GM21381 (cell line): ENCODE measurements at regions not wholly inside any gene's neighbourhood (a gene's known extent, or its start where the extent isn't known, plus 50 kb on each side); places are given as distances from the start of the nearest gene placed in this dataset.
"Not testable (repeated sequence)": the region's sequence is repeated elsewhere in the genome, so short reads cannot be mapped to it uniquely, and the experiment has no call there.

Experiments
- ATAC-seq: cut with Tn5 transposase; IDR thresholded peaks from one replicate; pipeline ENCODE4 v1.9.1; 2021; ENCODE audit warnings: mild to moderate bottlenecking, moderate library complexity; ENCODE audit not compliant: unreplicated experiment

DNA sequence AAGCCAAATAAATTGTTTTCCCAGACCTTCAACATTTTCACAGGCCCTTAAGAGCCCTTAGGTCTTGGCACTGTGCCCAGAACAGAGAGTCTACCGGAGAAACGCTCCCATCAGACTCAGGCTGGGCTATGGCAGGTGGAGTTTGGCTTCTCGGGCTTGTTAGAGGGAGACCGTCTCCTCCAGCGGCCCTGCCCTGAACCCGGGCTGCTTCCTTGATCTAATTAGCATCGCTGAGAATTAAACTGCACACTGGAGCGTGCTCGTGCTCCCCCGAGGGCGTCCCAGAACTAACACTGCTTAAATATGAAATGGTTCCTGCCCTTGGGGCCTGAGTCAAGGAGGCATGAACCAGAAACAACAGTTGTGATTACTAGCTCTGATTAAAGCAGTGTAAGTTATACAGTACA, 634.4 kb downstream of the MATN1 start:
- ATAC-seq, result no peak

DNA sequence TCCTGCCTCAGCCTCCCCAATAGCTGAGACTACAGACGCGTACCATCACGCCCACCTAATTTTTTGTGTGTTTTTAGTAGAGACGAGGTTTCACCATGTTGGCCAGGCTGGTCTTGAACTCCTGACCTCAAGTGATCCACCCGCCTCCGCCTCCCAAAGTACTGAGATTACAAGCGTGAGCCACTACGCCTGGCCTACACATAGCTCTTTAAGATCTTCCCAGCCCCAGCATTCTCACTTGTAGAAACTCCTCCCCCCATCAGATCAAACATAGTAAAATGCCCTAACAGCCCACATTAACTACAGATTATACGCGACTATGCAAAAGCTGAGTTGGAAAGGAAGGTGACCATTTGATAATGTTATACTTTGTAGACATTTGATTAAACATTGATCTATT, 634.8 kb downstream of the MATN1 start:
- ATAC-seq, result no peak

DNA sequence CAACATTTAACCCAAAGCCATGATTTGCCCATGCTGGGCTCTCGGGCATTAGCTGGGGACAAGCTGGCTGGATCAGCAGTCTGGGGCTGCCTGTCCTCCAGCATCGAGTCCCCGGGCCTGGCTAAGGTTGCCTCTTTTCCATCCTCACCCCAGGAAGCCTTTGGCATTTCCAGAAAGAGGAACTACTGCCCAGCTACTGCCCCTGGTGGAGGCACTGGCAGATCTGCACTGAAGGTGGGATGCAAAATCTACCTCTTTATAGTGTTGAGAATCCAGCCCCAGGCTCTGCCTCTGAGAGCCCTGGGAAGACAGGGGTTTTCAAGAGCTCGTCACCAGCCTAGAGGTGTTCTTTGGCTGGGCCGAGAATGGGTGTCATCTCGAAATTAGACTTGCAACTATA, 635.9 kb downstream of the MATN1 start:
- no peak for ATAC-seq

DNA sequence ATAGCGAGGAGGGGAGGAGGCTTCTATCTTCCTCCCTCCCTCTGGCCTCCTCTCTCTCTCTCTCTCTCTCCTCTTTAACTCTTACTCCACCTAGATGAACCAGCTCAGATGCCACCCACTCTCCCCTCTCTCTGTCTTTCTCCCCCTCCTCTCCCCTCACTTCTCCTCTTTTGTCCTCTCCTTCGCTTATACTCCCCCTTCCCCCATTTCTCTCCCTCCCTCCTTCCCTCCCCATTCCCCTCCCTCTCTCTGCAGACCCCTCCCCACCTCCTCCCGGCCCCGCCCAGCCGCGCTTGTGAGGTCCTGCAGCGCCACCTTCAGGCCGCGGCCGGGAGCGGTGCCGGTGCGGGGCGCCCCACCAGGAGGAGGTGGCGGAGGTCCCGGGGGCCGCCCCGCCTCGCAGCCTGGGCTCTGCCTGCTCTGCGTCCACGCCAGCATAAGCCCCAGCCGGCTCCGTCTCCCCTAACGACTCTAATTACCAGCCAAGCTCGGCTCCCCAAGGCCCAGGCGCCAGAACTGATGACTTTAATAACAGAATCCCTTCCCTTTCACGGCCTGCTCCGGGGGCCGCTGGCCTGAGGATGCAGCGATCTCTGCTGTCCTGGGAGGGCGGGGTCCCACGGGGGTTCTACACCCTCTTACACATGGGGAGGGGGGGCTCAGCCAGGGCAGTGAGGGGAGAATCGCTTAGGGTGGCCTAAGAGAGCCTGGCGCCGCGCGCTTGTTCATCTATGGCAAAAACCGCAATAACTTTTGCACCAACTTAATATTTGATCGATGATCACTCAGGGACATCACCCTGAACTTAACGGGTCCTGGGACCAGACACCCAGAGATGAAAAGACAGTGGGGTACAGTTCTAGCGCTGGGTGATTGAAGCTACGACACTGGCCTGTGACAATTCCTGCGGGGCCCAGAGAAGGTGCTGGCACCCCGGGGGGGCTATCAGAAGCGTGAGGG, 637.3 kb downstream of the MATN1 start:
- ATAC-seq, result no peak

DNA sequence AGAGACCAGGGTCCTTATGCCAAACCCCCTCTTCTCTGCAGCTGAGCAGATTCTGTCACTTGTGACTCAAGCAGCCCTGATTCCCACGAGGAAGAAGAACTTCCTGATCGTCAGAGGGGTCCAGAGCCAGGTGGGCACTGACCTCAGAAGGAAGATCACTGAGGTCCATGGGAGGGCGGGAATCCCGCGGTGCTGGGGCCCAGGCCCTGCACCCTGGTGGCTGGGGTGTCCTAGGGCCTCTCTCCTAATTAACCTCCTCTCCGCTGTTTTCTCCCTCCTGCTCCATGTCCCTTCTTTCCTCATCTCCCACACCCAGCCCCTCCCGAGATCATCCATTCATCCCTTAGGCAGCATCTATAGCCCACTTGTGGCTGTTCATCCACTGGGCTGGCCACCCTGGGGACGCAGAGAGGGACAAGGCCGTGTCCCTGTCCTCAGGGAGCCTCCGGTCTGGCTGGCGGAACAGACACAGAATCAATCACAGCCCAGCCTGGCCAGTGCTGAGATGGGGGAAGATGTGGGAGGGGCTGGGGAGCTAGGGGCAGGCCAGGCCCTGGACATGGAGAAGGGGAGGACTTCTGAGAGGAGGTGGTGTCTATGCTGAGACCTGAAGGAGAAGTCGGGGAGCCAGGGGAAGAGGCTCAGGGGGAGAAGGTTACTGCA, 638.3 kb downstream of the MATN1 start:
- ATAC-seq, result no peak

DNA sequence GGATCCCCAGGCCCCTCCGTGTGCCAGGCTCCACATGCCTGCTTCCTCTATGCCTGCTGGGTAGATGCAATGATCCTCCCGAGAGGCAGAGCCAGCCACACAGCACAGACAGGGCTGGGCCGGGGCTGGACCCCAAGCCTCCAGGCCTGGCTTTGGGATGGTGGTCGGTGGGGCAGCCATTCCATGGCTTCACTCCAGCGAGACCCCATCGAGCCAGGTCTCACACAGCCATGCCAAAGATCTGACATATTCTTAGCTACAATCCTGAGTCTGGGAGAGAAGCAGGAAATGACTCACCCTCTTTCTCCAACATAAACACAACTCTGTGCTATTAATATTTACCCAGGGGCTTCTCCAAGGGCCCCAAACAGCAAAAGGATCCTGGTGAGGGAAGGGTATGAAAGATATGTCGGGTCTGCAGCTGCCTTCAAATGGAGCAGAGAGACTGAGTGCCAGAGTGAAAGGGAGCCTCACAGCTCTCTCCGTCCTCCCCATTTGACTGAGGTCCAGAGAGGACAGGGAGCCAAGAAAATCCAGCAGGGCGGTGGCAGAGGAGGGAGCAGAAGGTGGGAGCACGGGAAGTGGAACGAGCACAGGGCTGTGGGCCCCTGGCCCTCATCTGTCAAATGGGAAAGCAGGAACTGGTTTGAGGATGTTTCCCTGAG, 639.5 kb downstream of the MATN1 start:
- ATAC-seq, result no peak

DNA sequence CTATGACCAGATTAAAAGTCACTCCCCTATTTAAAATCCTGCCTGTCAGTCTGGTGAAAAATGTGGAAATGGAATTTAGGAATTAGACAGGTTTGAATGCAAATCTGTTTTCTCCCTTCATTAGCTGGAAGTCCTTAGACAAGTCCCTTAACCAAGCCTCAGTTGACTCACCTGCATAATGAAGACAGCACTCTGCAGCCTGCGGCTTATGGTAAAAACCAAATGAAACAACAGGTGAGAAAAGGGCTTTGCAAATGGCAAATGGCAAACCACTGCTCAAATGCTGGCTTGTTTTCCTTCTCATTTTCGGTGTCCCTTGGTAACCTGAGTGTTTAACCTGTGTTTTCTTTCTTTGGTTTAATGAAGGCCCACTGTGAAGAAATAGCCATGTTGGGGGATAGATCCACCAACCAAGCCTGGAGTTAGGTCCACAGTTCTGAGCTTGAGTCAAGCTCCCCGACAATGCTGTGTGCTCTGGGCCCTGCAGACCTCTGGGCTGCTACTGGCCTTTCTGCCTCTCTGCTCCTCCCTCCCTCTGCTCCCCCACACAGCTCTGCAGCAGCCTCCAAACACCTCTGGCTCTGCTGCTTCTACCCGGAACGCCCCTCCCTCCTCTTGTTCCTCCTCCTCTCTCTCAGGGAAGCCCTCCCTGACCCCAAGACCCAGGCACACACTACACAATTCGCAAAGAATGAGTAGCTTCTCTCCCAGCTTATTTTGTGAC, 641.8 kb downstream of the MATN1 start:
- ATAC-seq, result no peak

DNA sequence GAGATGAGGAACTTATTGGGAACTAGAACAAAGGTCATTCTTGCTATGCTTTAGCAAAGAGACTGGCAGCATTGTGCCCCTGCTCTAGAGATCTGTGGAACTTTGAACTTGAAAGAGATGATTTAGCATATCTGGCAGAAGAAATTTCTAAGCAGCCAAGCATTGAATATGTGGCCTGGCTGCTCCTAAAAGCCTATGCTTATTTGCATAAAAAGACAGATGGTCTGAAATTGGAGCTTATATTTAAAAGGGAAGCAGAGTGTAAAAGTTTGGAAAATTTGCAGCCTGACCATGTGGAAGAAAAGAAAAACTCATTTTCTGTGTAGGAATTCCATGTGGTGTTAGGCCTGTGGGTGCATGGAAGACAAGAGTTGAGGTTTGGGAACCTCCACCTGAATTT, 647.5 kb downstream of the MATN1 start:
- not testable (repeated sequence) for ATAC-seq

DNA sequence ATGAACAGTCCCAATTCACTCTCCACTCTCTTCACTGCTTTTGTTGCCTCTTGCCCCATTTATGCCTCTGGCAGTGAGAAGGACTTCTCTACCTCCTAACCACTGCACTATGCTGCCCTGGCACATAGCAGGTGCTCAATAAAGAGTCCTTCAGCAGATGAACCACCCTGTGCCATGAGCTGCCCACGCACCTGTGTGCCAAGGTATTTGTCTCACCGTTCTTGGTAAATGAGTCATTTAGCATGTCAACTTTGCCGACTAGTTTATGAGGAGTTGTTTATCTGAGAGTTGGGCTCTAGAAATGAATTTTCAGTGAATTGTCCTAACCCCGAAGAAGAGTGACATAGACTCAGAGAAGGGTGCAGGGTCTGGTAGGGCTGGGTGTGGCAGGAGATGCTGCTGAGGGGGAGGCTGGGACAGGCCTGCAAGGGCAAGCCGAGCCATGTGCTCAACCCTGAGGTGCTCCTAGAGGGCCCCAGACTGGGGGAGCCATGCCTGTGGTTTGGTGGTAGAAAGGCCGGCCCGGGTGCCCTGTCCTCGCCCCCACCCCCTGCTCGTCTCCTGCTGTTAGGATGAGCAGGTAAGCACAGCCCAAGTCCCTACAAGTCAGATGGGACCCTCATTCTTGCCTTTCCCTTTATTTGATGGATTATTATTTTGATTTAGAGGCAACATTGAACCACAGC, 654.5 kb downstream of the MATN1 start:
- no peak for ATAC-seq

DNA sequence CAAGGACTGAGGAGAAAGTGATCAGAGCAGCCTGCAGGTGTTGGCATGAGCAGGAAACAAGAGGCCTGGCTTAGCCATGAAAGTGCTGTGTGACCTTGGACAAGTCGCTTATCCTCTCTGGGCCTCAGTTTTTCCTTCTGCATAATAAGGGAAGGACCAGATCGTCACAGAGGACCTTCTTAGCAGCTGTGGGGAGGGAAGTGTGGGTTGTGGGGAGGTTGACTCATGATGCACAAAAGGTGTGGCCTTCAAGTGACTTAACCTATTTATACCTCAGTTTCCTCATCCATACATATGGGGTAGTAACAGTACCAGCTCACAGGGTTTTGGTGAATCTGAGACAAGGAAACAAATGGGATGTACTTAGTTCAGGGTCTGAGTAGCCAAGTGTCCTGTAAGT, 658.8 kb downstream of the MATN1 start:
- ATAC-seq, result no peak

DNA sequence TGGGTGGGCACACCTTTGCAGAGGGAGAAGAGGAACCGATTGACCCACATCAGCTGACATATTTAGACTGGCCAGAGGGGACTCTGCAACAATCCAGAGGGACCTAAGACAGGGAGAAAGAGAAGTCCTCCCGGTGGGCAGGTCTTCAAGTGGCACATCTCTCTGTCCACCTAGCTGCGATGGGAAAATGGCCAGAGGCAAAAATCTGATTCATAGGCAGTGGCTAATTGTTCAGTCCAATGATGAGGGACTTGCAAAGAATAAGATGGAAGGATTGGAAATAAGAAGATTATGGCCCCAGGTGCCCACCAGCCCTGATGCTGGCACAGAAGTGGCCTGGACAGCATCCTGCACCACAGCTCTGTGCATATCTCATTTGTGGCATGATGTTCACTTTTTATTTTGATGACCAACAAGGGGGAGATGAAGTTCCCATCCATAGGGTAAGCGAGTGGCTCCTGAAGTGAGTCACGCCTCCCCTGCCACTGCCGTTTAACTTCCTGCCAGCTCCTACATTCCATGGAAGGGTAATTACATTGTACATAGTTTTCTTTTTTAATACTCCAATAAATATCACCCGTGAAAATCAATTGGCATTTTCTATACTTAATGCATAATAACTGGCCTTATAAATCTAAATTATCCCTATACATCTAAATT, 659.6 kb downstream of the MATN1 start:
- no peak for ATAC-seq

DNA sequence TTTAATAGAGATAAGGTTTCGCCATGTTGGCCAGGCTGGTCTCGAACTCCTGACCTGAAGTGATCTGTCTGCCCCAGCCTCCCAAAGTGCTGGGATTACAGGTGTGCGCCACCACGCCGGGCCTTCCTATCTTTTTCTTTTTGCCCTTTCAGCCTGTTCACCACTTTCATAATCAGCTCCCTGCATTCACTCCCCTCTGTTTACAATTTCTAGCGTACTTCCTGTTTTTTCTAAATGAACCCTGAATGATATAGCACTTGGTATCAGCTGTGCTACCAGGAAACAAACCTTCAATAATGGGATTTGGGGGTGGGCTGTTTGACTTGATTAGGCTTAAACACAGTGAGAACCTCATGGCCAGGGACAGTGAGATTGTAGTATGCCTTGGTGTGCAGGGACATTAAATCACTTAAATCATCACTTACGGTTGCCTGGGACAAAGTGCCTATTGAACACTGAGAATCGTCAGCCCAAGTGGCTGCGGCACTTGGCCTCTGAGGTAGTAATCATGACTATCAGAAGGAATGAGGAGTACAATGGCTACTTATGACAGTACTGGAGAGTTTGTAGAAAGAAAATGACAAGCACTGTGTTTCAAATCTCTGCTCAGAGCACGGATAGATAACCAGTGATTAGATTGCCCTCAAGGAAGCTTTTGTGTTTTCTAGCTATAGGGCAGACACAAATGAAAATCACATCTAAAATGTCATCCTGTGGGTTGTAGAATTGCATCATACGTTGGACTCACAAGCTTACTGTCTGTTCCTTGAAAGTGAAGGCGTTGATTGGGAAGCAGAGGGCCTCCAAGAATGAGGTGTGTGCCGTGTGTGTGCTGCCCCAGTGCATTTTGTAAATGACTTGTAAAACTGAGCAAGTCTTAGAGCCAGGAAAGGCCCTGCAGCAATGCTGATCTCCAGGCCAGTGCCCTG, 661.8 kb downstream of the MATN1 start:
- no peak for ATAC-seq

DNA sequence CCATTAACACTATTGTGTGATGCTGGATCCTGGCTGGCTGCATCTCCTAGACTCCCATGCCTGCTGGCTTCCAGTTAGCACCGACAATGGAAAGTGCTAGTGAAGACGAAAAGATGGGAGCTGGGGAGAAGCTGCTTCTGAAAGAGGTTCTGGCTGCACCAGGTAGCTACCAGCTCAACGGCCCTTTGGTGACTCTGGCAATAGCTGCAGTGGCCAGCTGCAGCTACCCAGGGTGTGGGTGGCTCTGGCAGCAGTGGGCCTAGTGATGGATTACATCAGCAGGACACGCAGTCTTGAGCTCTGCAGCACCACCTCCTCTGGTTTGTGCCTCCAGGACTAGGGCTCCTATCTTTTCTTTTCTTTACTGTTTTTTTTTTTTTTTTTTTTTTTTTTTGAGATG, 662.6 kb downstream of the MATN1 start:
- ATAC-seq, result no peak

DNA sequence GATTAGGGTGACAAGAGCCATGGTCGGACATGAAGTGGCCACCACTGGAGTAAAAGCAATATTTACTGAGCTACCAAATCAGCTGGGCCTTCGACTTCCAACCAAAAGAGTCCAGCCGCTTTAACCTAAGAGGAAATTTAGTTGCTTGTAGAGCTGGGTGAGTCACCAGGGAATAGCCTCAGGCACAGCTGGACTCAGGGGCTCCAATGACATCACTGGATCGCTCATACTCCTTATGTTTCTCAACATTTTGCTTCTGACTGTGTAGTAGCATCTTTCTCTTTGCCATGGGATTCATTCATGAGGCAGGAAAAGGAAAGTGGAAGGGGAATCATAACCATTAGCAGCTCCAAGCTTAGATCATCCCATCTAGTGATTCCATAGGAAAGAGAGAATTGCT, 664.4 kb downstream of the MATN1 start:
- no peak for ATAC-seq

DNA sequence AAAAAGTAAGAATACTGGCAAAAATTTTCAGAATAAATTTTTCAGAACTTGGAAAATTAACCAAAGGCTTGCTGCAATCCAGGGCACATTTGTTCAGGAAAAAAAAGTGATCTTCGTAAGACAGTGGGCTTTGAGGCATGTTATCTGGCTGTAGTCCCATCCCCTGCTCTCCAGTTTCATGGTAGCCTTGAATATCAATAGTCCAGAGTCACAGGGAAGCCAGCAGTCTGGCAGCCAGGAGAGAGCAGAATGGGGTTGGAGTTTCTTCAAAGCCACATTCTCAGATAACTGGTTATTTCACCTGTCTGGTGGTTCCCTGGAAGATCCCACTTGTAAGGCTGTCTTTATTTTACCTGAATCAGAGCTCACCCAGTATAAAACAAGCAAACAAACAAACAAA, 669.3 kb downstream of the MATN1 start:
- ATAC-seq, result no peak

DNA sequence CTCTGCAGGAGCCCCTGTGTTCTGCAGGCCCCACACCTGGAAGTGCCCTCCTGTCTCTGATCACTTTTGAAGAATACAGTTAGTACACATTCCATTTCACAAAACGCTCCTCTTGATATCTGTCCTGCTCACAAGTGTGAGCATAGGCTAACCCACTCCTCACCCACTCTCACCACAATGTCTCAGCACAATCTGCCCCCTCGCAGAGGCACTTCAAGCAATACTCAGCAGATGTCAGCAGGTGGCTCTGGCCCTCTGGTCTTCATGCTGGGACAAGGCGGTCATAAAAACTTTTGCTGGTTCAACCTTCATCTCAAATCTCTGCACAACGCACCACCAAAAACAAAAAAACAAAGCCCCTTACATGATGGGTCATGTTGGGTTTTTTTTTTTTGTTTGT, 671.2 kb downstream of the MATN1 start:
- ATAC-seq, result no peak

DNA sequence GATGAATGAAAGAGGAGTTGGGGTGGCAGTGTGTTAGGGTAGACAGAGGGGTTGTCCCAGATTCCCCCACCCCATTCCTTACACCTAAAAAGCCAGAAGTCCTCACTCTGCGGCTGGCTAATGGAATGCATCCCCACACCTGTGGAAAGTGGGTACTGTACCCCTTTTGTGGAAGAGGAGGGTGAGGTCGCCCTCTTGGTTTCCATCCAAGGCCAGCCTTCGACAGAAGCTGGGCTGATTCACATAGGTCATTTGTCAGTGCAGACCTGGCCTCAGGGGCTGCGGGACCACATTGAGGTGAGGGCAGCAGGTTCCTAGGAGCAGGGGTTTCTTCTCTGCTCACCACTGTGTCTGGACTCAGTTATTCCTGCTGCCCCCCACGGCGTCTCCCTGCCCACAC, 671.6 kb downstream of the MATN1 start:
- no peak for ATAC-seq

DNA sequence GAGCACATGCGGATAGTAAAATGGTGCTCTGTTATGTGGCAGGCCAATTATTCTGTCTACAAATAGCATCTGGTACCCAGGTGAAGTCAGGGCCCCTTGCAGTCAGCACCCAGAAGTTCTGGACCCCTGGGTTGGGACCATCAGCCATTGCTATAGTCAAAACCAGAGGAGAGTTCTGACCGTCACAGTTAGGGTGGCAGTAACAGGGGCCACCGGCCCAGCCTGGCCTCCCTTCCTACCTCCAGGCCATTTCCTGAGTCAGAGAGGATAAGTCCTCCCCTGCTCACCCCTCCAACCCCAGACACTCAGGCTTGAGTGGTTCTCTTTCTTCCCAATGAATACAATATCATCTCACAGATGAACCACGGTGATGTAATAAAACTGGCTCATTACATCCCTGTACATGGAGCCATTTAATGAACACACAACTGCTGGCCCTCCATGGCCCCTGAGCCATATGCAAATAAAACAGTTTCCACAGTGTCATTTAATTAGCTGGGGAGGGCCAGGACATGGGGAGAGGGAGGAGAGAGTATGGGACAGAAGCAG, 673.6 kb downstream of the MATN1 start:
- no peak for ATAC-seq

DNA sequence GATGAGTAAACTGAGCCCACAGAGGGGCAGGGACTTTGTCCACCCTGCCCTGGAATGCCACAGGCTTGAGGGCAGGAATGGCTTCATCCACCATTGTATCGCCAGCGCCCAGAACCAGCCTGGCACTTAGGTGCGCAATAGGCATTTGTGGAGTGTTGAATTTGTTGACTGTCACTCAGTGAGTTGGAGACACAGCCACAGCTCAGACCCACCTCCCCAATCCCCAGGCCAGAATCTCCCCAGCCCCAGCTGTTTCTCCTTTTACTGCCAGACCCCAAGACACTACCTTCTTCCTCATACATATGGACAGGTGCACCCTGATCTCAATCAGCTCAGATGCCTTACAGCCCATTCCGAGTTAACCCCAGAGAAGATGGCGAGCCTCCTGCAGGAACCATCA, 674.5 kb downstream of the MATN1 start:
- no peak for ATAC-seq
